GM12892 (cell line): ENCODE measurements at regions not wholly inside any gene's neighbourhood (a gene's known extent, or its start where the extent isn't known, plus 50 kb on each side); places are given as distances from the start of the nearest gene placed in this dataset.

Experiments used
- POLR2A ChIP-seq: IDR thresholded peaks from 2 replicates; pipeline ENCODE4 v1.6.1; 2011; ENCODE audit warnings: low read depth, low read length, control low read depth
- POLR2AphosphoS5 ChIP-seq: IDR thresholded peaks from 2 replicates; pipeline ENCODE4 v1.6.1; 2011; ENCODE audit warnings: low read depth, low read length, control low read depth
- TAF1 ChIP-seq: IDR thresholded peaks from 2 replicates; pipeline ENCODE4 v1.6.1; 2011; ENCODE audit warnings: low read depth, mild to moderate bottlenecking, control low read depth, low read length, borderline replicate concordance

- TF ChIP-seq TAF1, result no peak
- TF ChIP-seq POLR2AphosphoS5, result no peak
- no peak for TF ChIP-seq POLR2A
Measured at GRCh38 chr12:132385923-132386751, 56.7 kb upstream of the GALNT9 start.
